ENCODE measurements at regions not wholly inside any gene's neighbourhood (a gene's known extent, or its start where the extent isn't known, plus 50 kb on each side); places are given as distances from the start of the nearest gene placed in this dataset.

DNA sequence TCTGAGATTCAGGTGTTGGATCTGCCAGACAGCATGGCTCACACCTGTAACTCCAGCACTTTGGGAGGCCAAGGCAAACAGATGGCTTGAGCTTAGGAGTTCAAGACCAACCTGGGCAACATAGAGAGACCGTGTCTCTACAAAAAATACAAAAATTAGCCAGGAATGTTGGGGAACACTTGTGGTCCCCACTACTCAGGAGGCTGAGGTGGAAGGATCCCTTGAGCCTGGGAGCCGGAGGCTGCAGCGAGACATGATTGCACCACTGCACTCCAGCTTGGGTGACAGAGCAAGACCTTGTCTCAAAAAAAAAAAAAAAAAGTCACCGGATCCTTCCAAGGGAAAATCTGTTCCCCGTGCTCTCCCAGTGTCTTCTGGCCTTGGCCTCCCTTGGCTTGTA is 109.2 kb downstream of the IRS2 start:
- TF ChIP-seq, protein P1, sequence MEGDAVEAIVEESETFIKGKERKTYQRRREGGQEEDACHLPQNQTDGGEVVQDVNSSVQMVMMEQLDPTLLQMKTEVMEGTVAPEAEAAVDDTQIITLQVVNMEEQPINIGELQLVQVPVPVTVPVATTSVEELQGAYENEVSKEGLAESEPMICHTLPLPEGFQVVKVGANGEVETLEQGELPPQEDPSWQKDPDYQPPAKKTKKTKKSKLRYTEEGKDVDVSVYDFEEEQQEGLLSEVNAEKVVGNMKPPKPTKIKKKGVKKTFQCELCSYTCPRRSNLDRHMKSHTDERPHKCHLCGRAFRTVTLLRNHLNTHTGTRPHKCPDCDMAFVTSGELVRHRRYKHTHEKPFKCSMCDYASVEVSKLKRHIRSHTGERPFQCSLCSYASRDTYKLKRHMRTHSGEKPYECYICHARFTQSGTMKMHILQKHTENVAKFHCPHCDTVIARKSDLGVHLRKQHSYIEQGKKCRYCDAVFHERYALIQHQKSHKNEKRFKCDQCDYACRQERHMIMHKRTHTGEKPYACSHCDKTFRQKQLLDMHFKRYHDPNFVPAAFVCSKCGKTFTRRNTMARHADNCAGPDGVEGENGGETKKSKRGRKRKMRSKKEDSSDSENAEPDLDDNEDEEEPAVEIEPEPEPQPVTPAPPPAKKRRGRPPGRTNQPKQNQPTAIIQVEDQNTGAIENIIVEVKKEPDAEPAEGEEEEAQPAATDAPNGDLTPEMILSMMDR (IDR thresholded peaks at IDR 0.05): no peak
- TF ChIP-seq POLR2A (IDR thresholded peaks at IDR 0.05): no peak
